Pancreas (tissue), 10 donors: ENCODE measurements at regions not wholly inside any gene's neighbourhood (a gene's known extent, or its start where the extent isn't known, plus 50 kb on each side); places are given as distances from the start of the nearest gene placed in this dataset.
A peak's percentile ranks its signal among the peaks of the same experiment; 100 is the strongest.
"Not testable (repeated sequence)": the region's sequence is repeated elsewhere in the genome, so short reads cannot be mapped to it uniquely, and the experiment has no call there.

ENCODE experiments used
- ATAC-seq, 4 donors: fragments of 200-7000 bp; cut with Tn5 transposase; one replicate each; pipeline versions ENCODE4 v1.8.0 to v1.9.1; 2020; ENCODE audit warnings: mild to moderate bottlenecking in 4 of 4, moderate library complexity in 4 of 4
- DNase-seq, 6 donors: peaks; one replicate each; pipeline ENCODE4 v3.0.0-alpha.2; 2020
- FAIRE-seq: peaks from 2 replicates; lab custom pipeline; 2012; peaks lifted over from hg19 to GRCh38; lab: Jason Lieb, UNC
- H3K27ac ChIP-seq, 4 donors: fragments of 200-600 bp; sonication (generic); 1 replicate in 3 of 4; 2 replicates in 1 of 4; pipeline versions ENCODE4 v1.5.0 to v1.8.0; 2020
- H3K27me3 ChIP-seq, 4 donors: fragments of 200-600 bp; one replicate each; pipeline ENCODE4 v1.8.0; 2021
- H3K36me3 ChIP-seq, 3 donors: fragments of 200-600 bp; sonication (generic) in 1 of 3; one replicate each; pipeline versions ENCODE4 v1.5.0 to v1.8.0; 2020 to 2021
- H3K4me1 ChIP-seq, 3 donors: fragments of 200-600 bp; one replicate each; pipeline ENCODE4 v1.8.0; 2021
- H3K4me3 ChIP-seq, 4 donors: fragments of 200-600 bp; sonication (generic) in 2 of 4; one replicate each; pipeline versions ENCODE4 v1.5.0 to v1.8.0; 2020 to 2021
- H3K9me3 ChIP-seq, 4 donors: fragments of 200-600 bp; one replicate each; pipeline ENCODE4 v1.8.0; 2021
- CTCF ChIP-seq, 4 donors: fragments of 200-600 bp; sonication (generic) in 3 of 4; IDR thresholded peaks; one replicate each; pipeline versions ENCODE4 v1.5.0 to v1.8.0; 2021; ENCODE audit warnings: antibody characterized with exemption in 4 of 4
- WGBS, 2 donors: extraction: QIAGEN DNeasy Blood & Tissue Kit; methylation state at CpG; one replicate each; pipeline ENCODE4 v1.1.7; 2013; 5-methylcytosine and 5-hydroxymethylcytosine counted together
- intact Hi-C, 3 donors: fragments of 100-400 bp; cut with DNase I; formaldehyde crosslinking; loops; one replicate each; pipeline versions ENCODE4 v1.11.1 to v1.14.2; 2022
- donor health status: healthy with polysubstance abuse.
- donor health status: DM: no; HTN: no; CAD: no; lungs with moderate emphysema.
- donor health status: DM: no; HTN: no; CAD: no.
- donor health status: control.
- donor health status: control.
- donor health status: Bipolar disorder and iron deficiency.
- donor health status: DM: yes; HTN: yes; CAD: no.
- donor health status: DM: no; HTN: no; CAD: no.
- donor health status: DM: no; HTN: no; CAD: no.
- donor health status: DM: yes; HTN: yes; CAD: no.

- no peak overlapping the region for H3K27ac ChIP-seq
- ATAC-seq, result no peak
- FAIRE-seq, result no peak
- intact Hi-C loops, result no loop called here
- no peaks in the 10 kb centered on the region for H3K4me1 ChIP-seq
- no peak for DNase-seq
- TF ChIP-seq CTCF (IDR thresholded peaks at IDR 0.05), result no peak
- no peaks in the 10 kb centered on the region for H3K36me3 ChIP-seq
- no peaks in the 10 kb centered on the region for H3K27me3 ChIP-seq
- no peaks in the 10 kb centered on the region for H3K9me3 ChIP-seq
- no peak overlapping the region for H3K4me3 ChIP-seq
Observed at GRCh38 chr3:191648787-191649186, 187.8 kb downstream of the PYDC2 start.

GRCh38 chr3:191649626-191650025 lies 188.7 kb downstream of the PYDC2 start:
- H3K4me3 ChIP-seq, result no peak overlapping the region
- no peak overlapping the region for H3K27ac ChIP-seq
- no peak for ATAC-seq
- no peak for DNase-seq
- FAIRE-seq, result no peak
- H3K9me3 ChIP-seq, result no peaks in the 10 kb centered on the region
- no peaks in the 10 kb centered on the region for H3K36me3 ChIP-seq
- H3K4me1 ChIP-seq, result no peaks in the 10 kb centered on the region
- 46 to 50% methylated on average over 1 of the region's 1 CpG for WGBS, 2 donors
- TF ChIP-seq CTCF (IDR thresholded peaks at IDR 0.05), result no peak
- H3K27me3 ChIP-seq, result no peaks in the 10 kb centered on the region
- intact Hi-C loops, result no loop called here

- H3K4me1 ChIP-seq, H3K27ac ChIP-seq, FAIRE-seq, intact Hi-C loops, ATAC-seq, H3K36me3 ChIP-seq, H3K4me3 ChIP-seq, H3K9me3 ChIP-seq, H3K27me3 ChIP-seq: not testable (repeated sequence)
- DNase-seq, result peak in 1 of 6 donors; percentile 30
- 77 to 84% methylated on average over 18 of the region's 18 CpGs for WGBS, 2 donors
Observed at GRCh38 chr3:191658781-191659419, 197.9 kb downstream of the PYDC2 start.

- DNase-seq, result peak in 1 of 6 donors; percentile 22
- intact Hi-C loops, H3K27me3 ChIP-seq, FAIRE-seq, H3K4me3 ChIP-seq, H3K36me3 ChIP-seq, H3K27ac ChIP-seq, ATAC-seq, H3K4me1 ChIP-seq, H3K9me3 ChIP-seq: not testable (repeated sequence)
- WGBS, 2 donors, result 70 to 77% methylated on average over 5 of the region's 5 CpGs
Observed at GRCh38 chr3:191662150-191662549, 201.2 kb downstream of the PYDC2 start.

GRCh38 chr3:191680989-191681597 lies 220.1 kb downstream of the PYDC2 start:
- TF ChIP-seq CTCF (IDR thresholded peaks at IDR 0.05), result no peak
- FAIRE-seq (no peak), DNase-seq (no peak), ATAC-seq (no peak)
- H3K4me1 ChIP-seq, result no peaks in the 10 kb centered on the region
- no peaks in the 10 kb centered on the region for H3K36me3 ChIP-seq
- H3K4me3 ChIP-seq, result no peak overlapping the region
- intact Hi-C loops, result no loop called here
- H3K9me3 ChIP-seq, result no peaks in the 10 kb centered on the region
- H3K27ac ChIP-seq, result no peak overlapping the region
- 24 to 37% methylated on average over 3 of the region's 3 CpGs for WGBS, 2 donors
- no peaks in the 10 kb centered on the region for H3K27me3 ChIP-seq

- intact Hi-C loops, result no loop called here
- Histone ChIP-seq H3K4me1 (no peaks in the 10 kb centered on the region), H3K4me3 (no peak overlapping the region), H3K36me3 (no peaks in the 10 kb centered on the region), H3K9me3 (no peaks in the 10 kb centered on the region), H3K27ac (no peak overlapping the region), H3K27me3 (no peaks in the 10 kb centered on the region)
- no peak for DNase-seq
- 60 to 71% methylated on average over 5 of the region's 5 CpGs for WGBS, 2 donors
- no peak for TF ChIP-seq CTCF (IDR thresholded peaks at IDR 0.05)
- no peak for FAIRE-seq
- no peak for ATAC-seq
Observed at GRCh38 chr3:191682961-191683360, 222.0 kb downstream of the PYDC2 start.
